ENCODE measurements at regions not wholly inside any gene's neighbourhood (a gene's known extent, or its start where the extent isn't known, plus 50 kb on each side); places are given as distances from the start of the nearest gene placed in this dataset.
"Not testable (repeated sequence)": the region's sequence is repeated elsewhere in the genome, so short reads cannot be mapped to it uniquely, and the experiment has no call there.

DNA sequence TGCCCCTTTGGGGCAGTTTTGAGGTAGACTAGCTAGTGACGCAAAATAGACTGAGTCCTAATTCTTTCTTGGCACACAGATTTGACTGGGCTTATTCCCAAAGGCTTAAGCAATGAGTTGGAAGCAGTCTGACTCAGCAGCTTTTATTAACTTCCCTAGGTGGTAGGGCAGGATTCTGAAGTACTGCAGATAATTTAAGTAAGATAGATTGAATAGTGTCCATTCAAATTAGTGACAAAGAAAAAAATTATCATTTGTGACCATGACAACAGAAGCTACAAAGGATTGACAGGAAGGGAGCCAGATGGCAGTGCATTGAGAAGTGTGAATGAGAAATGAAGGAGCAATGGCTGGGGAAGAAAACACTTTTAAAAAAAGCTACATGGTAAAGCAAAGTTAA is 649.4 kb downstream of the CDH9 start:
- no peak for DNase-seq (ENCODE audit: low spot score)

DNA sequence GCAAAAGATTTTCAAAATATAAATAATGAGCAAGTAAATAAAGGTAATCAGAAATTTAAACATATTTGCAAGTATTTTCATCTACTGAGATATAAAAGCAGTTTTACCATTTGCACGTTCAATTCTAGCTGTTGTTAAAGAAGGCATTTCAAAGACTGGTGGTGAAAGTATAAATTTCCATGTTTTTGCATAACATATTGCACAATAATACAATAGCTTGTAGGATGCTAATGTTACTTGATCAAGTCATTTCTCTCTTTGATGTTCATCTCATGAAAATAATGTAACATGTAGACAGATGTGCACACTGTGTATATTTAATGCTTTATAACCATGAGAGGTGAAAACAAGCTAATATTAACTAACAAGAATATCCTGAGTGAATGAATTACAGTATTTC is 651.9 kb downstream of the CDH9 start:
- DNase-seq (ENCODE audit: low spot score) = no peak

DNA sequence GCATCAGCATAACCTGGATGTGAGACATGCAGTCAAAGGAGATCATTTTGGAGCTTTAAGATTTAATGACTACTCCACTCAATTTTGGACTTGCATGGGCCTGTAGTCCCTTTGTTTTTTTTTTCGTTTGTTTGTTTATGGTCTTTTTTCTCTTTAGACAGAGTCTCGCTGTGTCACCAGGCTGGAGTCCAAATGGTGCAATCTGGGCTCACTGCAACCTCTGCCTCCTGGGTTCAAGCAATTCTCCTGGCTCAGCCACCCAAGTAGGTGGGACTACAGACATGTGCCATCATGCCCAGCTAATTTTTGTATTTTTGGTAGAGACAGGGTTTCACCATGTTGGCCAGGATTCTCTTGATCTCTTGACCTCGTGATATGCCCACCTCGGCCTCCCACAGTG is 673.8 kb downstream of the CDH9 start:
- not testable (repeated sequence) for DNase-seq (ENCODE audit: low spot score)

DNA sequence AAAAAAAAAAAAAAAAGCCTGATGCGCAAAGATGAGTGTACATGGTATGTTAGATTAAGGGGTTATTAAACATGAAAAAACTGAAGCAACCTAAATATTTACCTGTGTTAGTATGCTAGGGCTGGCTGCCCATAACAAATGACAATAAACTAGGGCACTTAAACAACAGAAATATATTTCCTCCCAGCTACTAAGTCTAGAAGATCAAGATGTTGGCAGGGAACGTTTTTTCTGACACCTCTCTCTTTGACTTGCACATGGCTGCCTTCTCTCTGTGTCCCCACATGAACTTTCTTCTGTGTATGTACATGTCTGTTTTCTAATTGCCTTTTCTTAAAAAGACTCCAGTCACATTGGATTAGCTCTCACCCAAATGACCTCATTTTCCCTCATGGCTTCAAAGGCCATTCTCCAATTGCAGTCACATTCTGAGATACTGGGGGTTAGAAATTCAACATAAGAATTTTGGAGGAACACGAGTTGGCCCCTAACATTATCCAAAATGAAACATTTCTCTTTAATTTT is 694.5 kb downstream of the CDH9 start:
- no peak for DNase-seq (ENCODE audit: low spot score)

GRCh38 chr5:26339576-26339975 is 698.8 kb downstream of the CDH9 start:
- no peak for DNase-seq (ENCODE audit: low spot score)

- no peak for DNase-seq (ENCODE audit: low spot score)
These were observed 708.7 kb downstream of the CDH9 start for GRCh38 chr5:26329562-26330189.

GRCh38 chr5:26326153-26326759 is 712.1 kb downstream of the CDH9 start:
- DNase-seq (ENCODE audit: low spot score) = no peak

- not testable (repeated sequence) for DNase-seq (ENCODE audit: low spot score)
These were observed 713.0 kb downstream of the CDH9 start for GRCh38 chr5:26325432-26325831.

DNA sequence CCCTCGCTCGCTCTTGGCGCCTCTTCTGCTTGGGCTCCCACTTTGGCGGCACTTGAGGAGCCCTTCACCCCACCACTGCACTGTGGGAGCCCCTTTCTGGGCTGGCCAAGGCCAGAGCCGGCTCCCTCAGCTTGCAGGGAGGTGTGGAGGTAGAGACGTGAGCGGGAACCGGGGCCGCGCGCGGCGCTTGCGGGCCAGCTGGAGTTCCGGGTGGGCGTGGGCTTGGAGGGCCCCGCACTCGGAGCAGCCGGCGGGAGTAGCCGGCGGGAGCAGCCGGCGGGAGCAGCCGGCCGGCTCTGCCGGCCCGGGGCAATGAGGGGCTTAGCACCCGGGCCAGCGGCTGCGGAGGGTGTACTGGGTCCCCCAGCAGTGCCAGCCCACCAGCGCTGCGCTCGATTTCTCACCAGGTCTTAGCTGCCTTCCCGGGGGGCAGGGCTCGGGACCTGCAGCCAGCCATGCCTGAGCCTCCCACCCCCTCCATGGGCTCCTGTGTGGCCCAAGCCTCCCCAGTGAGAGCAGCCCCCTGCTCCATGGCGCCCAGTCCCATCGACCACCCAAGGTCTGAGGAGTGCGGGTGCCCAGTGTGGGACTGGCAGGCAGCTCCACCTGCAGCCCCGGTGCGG is 714.0 kb downstream of the CDH9 start:
- not testable (repeated sequence) for DNase-seq (ENCODE audit: low spot score)

DNA sequence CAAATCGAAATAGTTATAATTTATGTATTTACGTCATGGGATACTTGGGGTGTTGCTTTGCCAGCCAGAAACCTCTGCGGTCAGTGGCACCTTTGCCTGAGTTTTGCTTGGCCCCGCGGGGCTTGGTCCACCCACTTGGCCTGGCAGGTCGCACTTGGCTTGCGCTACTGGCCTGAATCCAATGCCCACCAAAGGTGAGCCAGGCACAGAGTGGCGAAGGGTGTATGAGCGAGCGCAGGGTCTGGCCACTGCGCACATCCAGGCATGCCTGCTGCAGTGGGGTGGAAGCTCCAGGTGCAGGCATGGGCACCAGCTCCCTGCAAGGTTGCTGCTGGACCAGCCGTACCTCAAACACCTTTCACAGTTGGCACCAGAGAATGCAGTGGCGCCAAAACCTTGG is 714.6 kb downstream of the CDH9 start:
- no peak for DNase-seq (ENCODE audit: low spot score)

- DNase-seq (ENCODE audit: low spot score) = no peak
These were observed 717.1 kb downstream of the CDH9 start for GRCh38 chr5:26321278-26321677.

DNA sequence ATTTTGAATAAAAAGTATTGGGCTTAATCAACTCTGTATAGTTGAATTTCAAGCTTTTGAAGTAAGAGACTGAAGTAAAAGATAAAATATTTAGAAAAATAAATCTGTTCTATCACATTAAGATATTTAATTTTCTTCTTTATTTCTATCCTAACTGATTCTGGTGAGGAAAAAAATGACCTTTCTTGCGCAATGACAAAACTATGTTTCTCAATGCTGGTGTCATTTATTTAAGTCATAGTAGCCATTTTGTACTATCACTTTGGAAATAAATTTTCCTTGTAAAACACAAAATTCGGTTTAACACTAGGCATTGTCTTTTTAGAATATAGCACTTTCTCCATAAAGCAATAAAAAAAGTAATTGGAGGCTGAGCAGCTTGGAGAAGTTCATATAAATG is 728.0 kb downstream of the CDH9 start:
- DNase-seq (ENCODE audit: low spot score) = no peak

DNA sequence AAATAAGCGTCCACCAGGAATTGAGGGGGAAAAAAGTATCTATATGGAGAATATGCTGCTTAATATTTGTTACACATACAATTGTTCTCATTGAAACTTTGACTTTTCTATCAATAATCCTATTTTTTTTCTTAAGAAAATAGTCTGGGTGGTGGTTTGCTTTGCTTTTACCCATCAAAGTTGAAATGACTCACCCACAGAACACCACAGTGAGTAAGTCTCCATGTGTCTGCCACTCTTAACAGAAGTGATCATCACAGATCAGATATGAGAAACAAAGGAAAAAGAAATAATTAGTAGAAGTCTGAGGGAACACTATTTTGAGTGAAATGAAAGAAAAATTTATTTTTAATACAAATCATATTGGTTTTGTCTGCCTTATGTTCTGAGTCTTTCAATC is 742.8 kb downstream of the CDH9 start:
- DNase-seq (ENCODE audit: low spot score) = no peak

GRCh38 chr5:26282190-26282589 is 756.2 kb downstream of the CDH9 start:
- DNase-seq (ENCODE audit: low spot score) = no peak

DNA sequence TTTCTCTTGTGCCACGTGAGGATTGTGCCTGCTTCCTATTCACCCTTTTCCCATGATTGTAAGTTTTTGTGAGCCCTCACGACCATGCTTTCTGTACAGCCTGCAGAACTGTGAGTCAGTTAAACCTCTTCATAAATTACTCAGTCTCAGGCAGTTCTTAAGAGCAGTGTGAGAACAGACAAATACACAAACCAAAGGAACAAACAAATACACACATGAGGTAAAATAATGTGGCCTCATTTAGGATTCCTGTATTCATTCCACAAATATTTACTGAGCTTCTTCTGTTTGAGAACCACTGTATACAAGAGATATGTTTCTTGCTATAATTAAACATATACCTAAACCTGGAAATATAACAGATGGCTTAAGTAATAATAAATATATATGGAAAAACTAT is 760.3 kb downstream of the CDH9 start:
- DNase-seq (ENCODE audit: low spot score) = no peak

- no peak for DNase-seq (ENCODE audit: low spot score)
These were observed 779.3 kb downstream of the CDH9 start for GRCh38 chr5:26259081-26259480.

GRCh38 chr5:26245321-26245720 is 793.1 kb downstream of the CDH9 start:
- no peak for DNase-seq (ENCODE audit: low spot score)

GRCh38 chr5:26239588-26239987 is 798.8 kb downstream of the CDH9 start:
- DNase-seq (ENCODE audit: low spot score) = no peak

GRCh38 chr5:26237489-26237888 is 800.9 kb downstream of the CDH9 start:
- no peak for DNase-seq (ENCODE audit: low spot score)

- no peak for DNase-seq (ENCODE audit: low spot score)
These were observed 801.5 kb downstream of the CDH9 start for GRCh38 chr5:26236936-26237335.

- no peak for DNase-seq (ENCODE audit: low spot score)
These were observed 805.7 kb downstream of the CDH9 start for GRCh38 chr5:26232706-26233105.

DNA sequence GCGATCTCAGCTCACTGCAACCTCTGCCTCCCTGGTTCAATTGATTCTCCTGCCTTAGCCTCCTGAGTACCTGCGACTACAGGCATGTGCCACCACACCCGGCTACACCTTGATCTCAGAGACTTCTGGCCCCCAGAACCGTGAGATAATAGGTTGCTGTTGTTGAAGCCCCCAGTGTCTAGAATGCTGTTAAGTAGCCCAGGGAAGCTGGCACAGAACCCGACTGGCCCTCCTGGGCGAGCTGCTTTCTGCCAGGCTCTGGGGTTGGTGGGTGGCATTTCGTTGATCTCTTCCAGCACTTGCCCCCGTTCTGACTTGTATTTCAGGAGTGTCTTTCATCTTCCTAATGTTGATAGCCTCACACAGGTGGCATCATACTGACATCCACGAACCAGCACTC is 807.1 kb downstream of the CDH9 start:
- no peak for DNase-seq (ENCODE audit: low spot score)

GRCh38 chr5:26229848-26230247 is 808.5 kb downstream of the CDH9 start:
- no peak for DNase-seq (ENCODE audit: low spot score)

DNA sequence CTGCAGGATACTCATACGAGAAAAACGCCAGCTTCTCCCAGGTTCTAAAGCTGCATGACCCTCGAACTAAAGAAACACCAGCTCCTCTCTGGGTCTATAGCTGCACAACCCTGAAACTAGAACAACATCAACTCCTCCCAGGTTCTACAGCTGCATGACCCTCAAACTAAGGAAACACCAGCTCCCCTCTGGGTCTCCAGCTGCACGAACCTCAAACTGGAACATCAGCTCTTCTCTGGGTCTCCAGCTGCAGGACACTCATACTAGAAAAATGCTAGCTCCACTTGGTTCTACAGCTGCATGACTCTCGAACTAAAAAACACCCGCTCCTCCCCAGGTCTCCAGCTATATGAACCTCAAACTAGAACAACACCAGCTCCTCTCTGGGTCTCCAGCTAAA is 811.1 kb downstream of the CDH9 start:
- no peak for DNase-seq (ENCODE audit: low spot score)

Measured in ecto neural progenitor cell (in vitro differentiated cells).